Esophagus squamous epithelium (tissue), 4 donors: ENCODE measurements at regions not wholly inside any gene's neighbourhood (a gene's known extent, or its start where the extent isn't known, plus 50 kb on each side); places are given as distances from the start of the nearest gene placed in this dataset.

Experiments used
- POLR2A ChIP-seq, 4 donors: fragments of 450-650 bp; IDR thresholded peaks; one replicate each; pipeline ENCODE4 v1.6.1; 2017; ENCODE audit warnings: antibody characterized with exemption in 4 of 4, mild to moderate bottlenecking in 4 of 4, moderate library complexity in 3 of 4
- TF ChIP-seq, protein P1 (sequence below), 6 experiments: fragments of 450-650 bp in 4 of 6; fragments of 200-600 bp in 2 of 6; sonication (generic) in 2 of 6; IDR thresholded peaks; one replicate each; pipeline ENCODE4 v1.5.1; 2016 to 2019; ENCODE audit warnings: antibody characterized with exemption in 6 of 6, mild to moderate bottlenecking in 4 of 6, moderate library complexity in 4 of 6

DNA sequence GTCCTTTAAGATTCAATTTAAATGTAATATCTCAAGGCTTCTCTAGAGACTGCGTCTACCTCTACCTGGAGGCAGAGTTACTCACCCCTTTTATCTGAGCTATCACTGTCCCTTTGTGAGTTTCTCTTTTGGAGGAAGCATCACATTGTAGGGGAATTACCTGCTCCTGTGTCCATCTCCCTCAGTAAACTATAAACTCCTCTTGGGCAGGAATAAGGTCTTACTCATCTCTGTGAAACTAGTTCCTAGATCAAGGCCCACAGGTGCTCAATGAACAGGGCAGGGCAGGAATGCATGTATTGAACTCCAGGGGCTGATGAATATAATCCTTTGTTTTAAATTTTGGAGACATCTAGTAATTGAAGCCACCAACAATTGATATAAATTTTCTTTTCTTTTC is 139.8 kb upstream of the ERCC6L2 start:
- no peak for TF ChIP-seq POLR2A (IDR thresholded peaks at IDR 0.05)
- TF ChIP-seq, protein P1, sequence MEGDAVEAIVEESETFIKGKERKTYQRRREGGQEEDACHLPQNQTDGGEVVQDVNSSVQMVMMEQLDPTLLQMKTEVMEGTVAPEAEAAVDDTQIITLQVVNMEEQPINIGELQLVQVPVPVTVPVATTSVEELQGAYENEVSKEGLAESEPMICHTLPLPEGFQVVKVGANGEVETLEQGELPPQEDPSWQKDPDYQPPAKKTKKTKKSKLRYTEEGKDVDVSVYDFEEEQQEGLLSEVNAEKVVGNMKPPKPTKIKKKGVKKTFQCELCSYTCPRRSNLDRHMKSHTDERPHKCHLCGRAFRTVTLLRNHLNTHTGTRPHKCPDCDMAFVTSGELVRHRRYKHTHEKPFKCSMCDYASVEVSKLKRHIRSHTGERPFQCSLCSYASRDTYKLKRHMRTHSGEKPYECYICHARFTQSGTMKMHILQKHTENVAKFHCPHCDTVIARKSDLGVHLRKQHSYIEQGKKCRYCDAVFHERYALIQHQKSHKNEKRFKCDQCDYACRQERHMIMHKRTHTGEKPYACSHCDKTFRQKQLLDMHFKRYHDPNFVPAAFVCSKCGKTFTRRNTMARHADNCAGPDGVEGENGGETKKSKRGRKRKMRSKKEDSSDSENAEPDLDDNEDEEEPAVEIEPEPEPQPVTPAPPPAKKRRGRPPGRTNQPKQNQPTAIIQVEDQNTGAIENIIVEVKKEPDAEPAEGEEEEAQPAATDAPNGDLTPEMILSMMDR (IDR thresholded peaks at IDR 0.05): no peak
